HG03280 (cell line): ENCODE measurements at regions not wholly inside any gene's neighbourhood (a gene's known extent, or its start where the extent isn't known, plus 50 kb on each side); places are given as distances from the start of the nearest gene placed in this dataset.

Experiments used
- ATAC-seq: cut with Tn5 transposase; IDR thresholded peaks from one replicate; pipeline ENCODE4 v1.9.1; 2021; ENCODE audit warnings: mild to moderate bottlenecking, moderate library complexity; ENCODE audit not compliant: unreplicated experiment

GRCh38 chr7:91323626-91324158 is 59.5 kb downstream of the FZD1 start:
- ATAC-seq: no peak

- no peak for ATAC-seq
These were observed 60.4 kb downstream of the FZD1 start for GRCh38 chr7:91324663-91325062.

- no peak for ATAC-seq
These were observed 61.5 kb downstream of the FZD1 start for GRCh38 chr7:91325726-91326125.

- ATAC-seq: no peak
These were observed 62.4 kb downstream of the FZD1 start for GRCh38 chr7:91326516-91327199.

- ATAC-seq: no peak
These were observed 63.1 kb downstream of the FZD1 start for GRCh38 chr7:91327346-91327745.

GRCh38 chr7:91329571-91329970 is 65.3 kb downstream of the FZD1 start:
- no peak for ATAC-seq

- ATAC-seq: no peak
These were observed 66.1 kb downstream of the FZD1 start for GRCh38 chr7:91330191-91330808.

- no peak for ATAC-seq
These were observed 66.6 kb downstream of the FZD1 start for GRCh38 chr7:91330866-91331265.

- no peak for ATAC-seq
These were observed 71.9 kb downstream of the FZD1 start for GRCh38 chr7:91336106-91336505.

GRCh38 chr7:91338226-91339020 is 74.2 kb downstream of the FZD1 start:
- ATAC-seq: no peak

- no peak for ATAC-seq
These were observed 78.1 kb downstream of the FZD1 start for GRCh38 chr7:91342346-91342745.

- ATAC-seq: no peak
These were observed 79.3 kb downstream of the FZD1 start for GRCh38 chr7:91343420-91343960.

GRCh38 chr7:91343996-91344629 is 79.9 kb downstream of the FZD1 start:
- ATAC-seq: no peak

- ATAC-seq: peak; percentile 72
These were observed 80.7 kb downstream of the FZD1 start for GRCh38 chr7:91344911-91345310.

GRCh38 chr7:91345449-91345848 is 81.2 kb downstream of the FZD1 start:
- peak; percentile 57 for ATAC-seq

GRCh38 chr7:91346426-91346825 is 82.2 kb downstream of the FZD1 start:
- ATAC-seq: no peak

- no peak for ATAC-seq
These were observed 83.1 kb downstream of the FZD1 start for GRCh38 chr7:91347290-91347689.

GRCh38 chr7:91348711-91349110 is 84.5 kb downstream of the FZD1 start:
- ATAC-seq: no peak

GRCh38 chr7:91351374-91351773 is 87.1 kb downstream of the FZD1 start:
- ATAC-seq: no peak

GRCh38 chr7:91352091-91352490 is 87.9 kb downstream of the FZD1 start:
- ATAC-seq: no peak

GRCh38 chr7:91353848-91354247 is 89.6 kb downstream of the FZD1 start:
- ATAC-seq: no peak
